22Rv1 (cell line): ENCODE measurements at regions not wholly inside any gene's neighbourhood (a gene's known extent, or its start where the extent isn't known, plus 50 kb on each side); places are given as distances from the start of the nearest gene placed in this dataset.

Experiments
- H3K27ac ChIP-seq: fragments of 450-650 bp; 2 replicates; pipeline ENCODE4 v1.5.1; 2017
- CTCF ChIP-seq: fragments of 450-650 bp; IDR thresholded peaks from 2 replicates; pipeline ENCODE4 v1.5.1; 2017; ENCODE audit warnings: mild to moderate bottlenecking
- ZFX ChIP-seq: fragments of 450-650 bp; IDR thresholded peaks from 2 replicates; pipeline ENCODE4 v1.6.1; 2017; ENCODE audit warnings: antibody characterized with exemption, borderline replicate concordance

GRCh38 chr12:75606151-75606550 lies 94.7 kb upstream of the KRR1 start:
- TF ChIP-seq CTCF: no peak
- TF ChIP-seq ZFX: no peak

DNA sequence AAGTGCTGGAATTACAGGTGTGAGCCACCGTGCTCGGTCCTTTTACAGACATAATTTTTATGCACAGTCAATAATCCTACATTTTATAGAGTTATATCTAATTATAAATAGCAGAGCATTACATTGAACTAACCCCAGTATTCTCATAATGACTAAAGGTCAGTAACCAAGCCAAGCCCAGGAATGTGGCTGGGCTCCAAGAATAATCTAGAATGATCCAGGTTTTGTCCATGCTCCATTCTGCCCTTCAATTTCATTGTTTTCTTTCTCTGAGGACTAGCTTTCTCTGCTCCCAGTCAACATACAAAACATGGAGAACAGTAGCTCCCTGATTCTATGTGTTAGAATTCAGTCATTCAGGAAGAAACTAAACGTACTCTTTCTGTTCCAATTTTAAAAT lies 92.1 kb upstream of the KRR1 start:
- no peak overlapping the region for H3K27ac ChIP-seq
- TF ChIP-seq ZFX: no peak
- TF ChIP-seq CTCF: no peak

More at GRCh38 chr12:75606151-75606550, 94.7 kb upstream of the KRR1 start:
- no peak overlapping the region for H3K27ac ChIP-seq

DNA sequence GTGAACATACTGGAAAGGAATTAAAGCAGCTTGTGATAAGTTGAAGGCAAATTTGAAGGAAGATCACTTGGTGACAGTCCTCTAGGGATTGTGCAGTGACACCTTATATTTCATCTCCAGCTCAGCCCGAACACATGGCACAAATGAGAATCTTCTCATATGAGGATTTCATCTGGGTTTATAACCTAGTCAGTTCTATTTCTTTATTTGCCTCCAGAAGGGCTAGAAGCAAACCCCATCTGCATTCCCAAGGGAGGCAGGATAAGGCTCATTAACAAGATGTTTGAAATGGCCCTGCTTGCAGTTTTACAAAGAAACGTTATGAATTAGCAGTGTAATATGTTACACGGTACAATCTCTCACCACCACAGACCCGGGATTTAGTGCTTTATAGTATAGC lies 90.7 kb upstream of the KRR1 start:
- H3K27ac ChIP-seq: no peak overlapping the region
- TF ChIP-seq ZFX (no peak), CTCF (no peak)

DNA sequence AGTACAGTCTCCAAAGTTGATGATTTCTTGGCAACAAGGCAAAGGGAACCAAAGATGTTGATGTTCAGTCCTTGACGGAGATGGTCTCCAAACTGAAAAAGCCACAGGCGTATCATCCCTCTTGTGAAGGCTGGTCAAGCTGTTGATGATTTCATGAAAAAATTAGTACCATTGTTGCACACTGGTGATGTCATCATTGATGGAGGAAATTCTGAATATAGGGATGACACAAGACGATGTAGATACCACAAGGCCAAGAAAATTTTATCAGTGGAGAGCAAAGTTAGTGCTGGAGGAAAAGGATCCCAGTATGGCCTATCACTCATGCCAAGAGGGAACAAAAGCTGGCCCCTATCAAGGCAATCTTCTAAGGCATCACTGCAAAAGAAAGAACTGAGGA lies 88.7 kb upstream of the KRR1 start:
- no peak overlapping the region for H3K27ac ChIP-seq
- no peak for TF ChIP-seq ZFX
- TF ChIP-seq CTCF: no peak

DNA sequence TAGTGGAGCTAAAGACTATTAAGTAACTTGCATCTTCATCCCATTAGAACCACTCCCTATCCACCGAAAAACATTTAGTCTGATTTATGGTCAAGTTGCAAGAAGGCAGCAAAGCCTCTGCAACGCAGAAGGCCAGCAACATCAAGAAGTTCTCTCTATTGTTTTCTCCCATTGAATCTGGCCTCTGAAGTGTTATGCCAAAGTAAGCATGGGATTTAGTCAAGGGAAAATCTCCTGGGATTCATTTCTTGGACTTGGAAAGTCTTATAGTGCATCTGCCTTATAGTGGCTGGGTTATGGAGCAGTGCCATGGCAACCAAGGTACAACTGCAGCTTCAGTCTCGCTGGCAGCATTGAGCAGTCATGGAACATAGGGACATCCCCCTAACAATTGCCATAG lies 87.7 kb upstream of the KRR1 start:
- no peak for TF ChIP-seq CTCF
- TF ChIP-seq ZFX: no peak
- H3K27ac ChIP-seq: no peak overlapping the region

- no peak for TF ChIP-seq ZFX
- TF ChIP-seq CTCF: no peak
- H3K27ac ChIP-seq: no peak overlapping the region
Measured at GRCh38 chr12:75596406-75596805, 85.0 kb upstream of the KRR1 start.

DNA sequence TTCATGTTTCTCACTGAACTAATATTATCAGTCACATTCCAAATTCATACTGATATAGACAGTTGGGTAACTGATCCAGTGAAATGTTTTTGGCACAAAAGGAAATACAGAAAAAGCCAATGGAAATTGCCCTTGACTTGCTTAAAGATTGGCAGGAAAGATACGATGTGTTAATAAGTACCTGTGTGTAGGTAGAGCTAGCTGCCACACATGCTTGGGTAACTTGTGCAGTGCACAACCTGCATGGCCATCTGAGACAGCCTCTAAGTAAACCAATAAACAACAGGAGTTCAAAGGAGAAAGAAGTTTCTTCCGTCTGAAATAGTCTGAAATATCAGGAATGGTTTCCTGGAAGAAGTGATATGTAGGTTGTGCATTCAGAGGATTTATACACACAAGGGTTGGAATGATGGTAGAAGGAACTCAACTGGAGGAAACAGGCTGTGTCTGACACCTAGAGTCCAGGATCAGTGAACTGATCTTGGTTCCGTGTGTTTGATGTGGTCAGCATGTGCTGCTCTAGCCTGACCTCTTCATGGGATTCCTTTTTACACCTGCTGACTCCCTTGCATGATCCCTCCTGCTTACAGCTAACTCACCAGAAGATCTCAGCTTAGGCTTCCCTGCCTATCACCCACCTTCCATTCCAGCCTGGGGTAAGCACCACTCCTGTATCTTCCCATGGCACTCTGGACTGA lies 81.4 kb upstream of the KRR1 start:
- H3K27ac ChIP-seq: no peak overlapping the region
- TF ChIP-seq ZFX (no peak), CTCF (no peak)
